SH-SY5Y (cell line): ENCODE measurements at regions not wholly inside any gene's neighbourhood (a gene's known extent, or its start where the extent isn't known, plus 50 kb on each side); places are given as distances from the start of the nearest gene placed in this dataset.

Experiments used
- GATA2 ChIP-seq: IDR thresholded peaks from 2 replicates; pipeline ENCODE4 v1.6.1; 2011; ENCODE audit warnings: mild to moderate bottlenecking, low read depth, low read length
- GATA3 ChIP-seq: IDR thresholded peaks from 2 replicates; pipeline ENCODE4 v1.6.1; 2011; ENCODE audit warnings: low read depth, mild to moderate bottlenecking, low read length, moderate library complexity

DNA sequence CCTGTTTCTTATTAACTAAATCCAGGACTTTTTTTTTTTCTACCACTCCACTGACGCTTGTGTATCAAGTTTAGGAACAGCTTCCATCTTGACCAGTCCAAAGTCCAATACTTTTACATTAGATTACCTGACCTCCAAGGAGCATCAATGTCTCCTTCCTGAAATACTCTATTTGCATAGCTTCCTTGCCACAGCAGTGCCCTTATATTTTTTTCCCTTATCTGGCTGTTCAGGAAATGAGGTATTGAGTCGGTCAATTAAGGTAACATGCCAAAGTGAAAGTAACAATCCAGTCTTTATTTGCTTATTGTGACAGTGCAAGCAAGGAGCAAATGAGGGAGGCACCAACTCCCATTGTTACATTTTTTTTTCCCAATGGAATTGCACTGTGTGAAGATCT is 730.8 kb upstream of the NDST4 start:
- TF ChIP-seq GATA2: no peak
- no peak for TF ChIP-seq GATA3
